ENCODE measurements at regions not wholly inside any gene's neighbourhood (a gene's known extent, or its start where the extent isn't known, plus 50 kb on each side); places are given as distances from the start of the nearest gene placed in this dataset.
"Not testable (repeated sequence)": the region's sequence is repeated elsewhere in the genome, so short reads cannot be mapped to it uniquely, and the experiment has no call there.

DNA sequence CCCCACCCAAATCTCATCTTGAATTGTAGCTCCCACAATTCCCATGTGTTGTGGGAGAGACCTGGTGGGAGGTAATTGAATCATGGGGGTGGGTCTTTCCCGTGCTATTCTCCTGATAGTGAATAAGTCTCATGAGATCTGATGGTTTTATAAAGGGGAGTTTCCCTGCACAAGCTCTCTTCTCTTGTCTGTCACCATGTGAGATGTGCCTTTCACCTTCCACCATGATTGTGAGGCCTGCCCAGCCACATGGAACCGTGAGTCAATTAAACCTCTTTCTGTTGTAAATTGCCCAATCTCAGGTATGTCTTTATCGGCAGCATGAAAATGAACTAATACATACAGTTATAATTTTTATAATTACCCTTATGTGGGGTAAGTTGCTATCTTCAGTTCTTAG is 952.3 kb upstream of the PCDH20 start:
- not testable (repeated sequence) for H3K4me1 ChIP-seq (ENCODE audit: control insufficient read depth, low read depth, low read length); H3K4me2 ChIP-seq (ENCODE audit: low read length); H3K9ac ChIP-seq (ENCODE audit: low read length); H3K79me2 ChIP-seq (ENCODE audit: control insufficient read depth, insufficient read depth, low read length); H2BK15ac ChIP-seq (replicated peaks; ENCODE audit: low read depth); H3K56ac ChIP-seq (ENCODE audit: low read length); H4K5ac ChIP-seq (ENCODE audit: low read length); DNase-seq; H3K27me3 ChIP-seq (ENCODE audit: insufficient read depth, low read length, poor library complexity); H2BK120ac ChIP-seq (ENCODE audit: low read depth, low read length); H3K79me1 ChIP-seq (ENCODE audit: low read length); H3K36me3 ChIP-seq (ENCODE audit: control insufficient read depth, insufficient read depth, low read length); H2AK5ac ChIP-seq (ENCODE audit: low read length); H3K27ac ChIP-seq (ENCODE audit: low read depth, low read length); H4K8ac ChIP-seq (ENCODE audit: low read depth, low read length); H2BK5ac ChIP-seq (ENCODE audit: low read length); H3K18ac ChIP-seq (ENCODE audit: low read length); H3K4me3 ChIP-seq (ENCODE audit: low read length); H3K23ac ChIP-seq (ENCODE audit: low read length); H3K4ac ChIP-seq (ENCODE audit: low read depth, low read length)
- no CpG with 5 or more reads among the region's 3 CpGs for WGBS (ENCODE audit: extremely low coverage, insufficient coverage, low lambda C conversion rate)

DNA sequence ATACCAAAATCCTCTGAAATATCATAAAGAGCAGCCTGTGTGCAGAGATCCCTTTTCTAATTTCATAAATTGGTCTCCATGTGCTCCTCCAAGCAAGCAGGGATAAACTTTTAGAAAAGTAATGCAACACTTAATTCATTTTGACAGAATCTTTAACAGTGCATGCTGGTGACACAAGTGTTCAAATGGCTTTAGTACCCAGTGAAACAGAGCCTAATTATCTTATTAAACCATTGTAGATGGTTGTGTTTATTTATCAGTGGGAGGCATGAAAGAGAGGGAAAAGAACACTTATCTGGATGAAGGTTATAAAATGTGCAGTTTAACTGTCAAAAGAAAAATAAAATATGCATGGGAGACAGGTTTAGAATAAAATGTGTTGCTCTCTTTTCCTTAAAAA is 945.0 kb upstream of the PCDH20 start:
- Histone ChIP-seq H4K5ac (ENCODE audit: low read length) (no peak overlapping the region), H3K23ac (ENCODE audit: low read length) (no peak overlapping the region), H2BK15ac (replicated peaks; ENCODE audit: low read depth) (no peak overlapping the region), H3K18ac (ENCODE audit: low read length) (no peak overlapping the region), H3K79me2 (ENCODE audit: control insufficient read depth, insufficient read depth, low read length) (no peaks in the 10 kb centered on the region), H2BK120ac (ENCODE audit: low read depth, low read length) (no peak overlapping the region), H3K4ac (ENCODE audit: low read depth, low read length) (no peak overlapping the region), H2BK5ac (ENCODE audit: low read length) (no peak overlapping the region), H3K79me1 (ENCODE audit: low read length) (no peaks in the 10 kb centered on the region), H3K27ac (ENCODE audit: low read depth, low read length) (no peak overlapping the region), H3K9ac (ENCODE audit: low read length) (no peak overlapping the region), H2AK5ac (ENCODE audit: low read length) (no peak overlapping the region), H3K36me3 (ENCODE audit: control insufficient read depth, insufficient read depth, low read length) (no peaks in the 10 kb centered on the region), H3K4me3 (ENCODE audit: low read length) (no peak overlapping the region), H3K4me2 (ENCODE audit: low read length) (no peak overlapping the region), H3K27me3 (ENCODE audit: insufficient read depth, low read length, poor library complexity) (no peaks in the 10 kb centered on the region), H4K8ac (ENCODE audit: low read depth, low read length) (no peak overlapping the region), H3K4me1 (ENCODE audit: control insufficient read depth, low read depth, low read length) (peaks cover 1% of the 10 kb centered on the region), H3K56ac (ENCODE audit: low read length) (no peak overlapping the region)
- no peak for DNase-seq

DNA sequence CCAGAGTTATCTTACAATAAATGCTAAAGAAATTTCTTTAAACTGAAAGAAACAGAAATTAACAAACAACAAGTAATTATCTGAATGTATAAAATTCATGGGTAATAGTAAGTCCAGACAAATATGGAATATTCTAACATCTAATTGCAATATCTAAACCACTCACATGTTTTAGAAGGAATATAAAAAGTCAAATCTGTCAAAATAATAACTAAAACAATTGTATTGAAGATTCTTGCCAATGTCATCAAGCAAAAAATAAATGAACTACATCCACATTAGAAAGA is 942.9 kb upstream of the PCDH20 start:
- no peak overlapping the region for H2BK5ac ChIP-seq (ENCODE audit: low read length)
- H3K4me1 ChIP-seq (ENCODE audit: control insufficient read depth, low read depth, low read length): peaks cover 1% of the 10 kb centered on the region
- H3K4me2 ChIP-seq (ENCODE audit: low read length): no peak overlapping the region
- no peak overlapping the region for H3K23ac ChIP-seq (ENCODE audit: low read length)
- no peak overlapping the region for H3K18ac ChIP-seq (ENCODE audit: low read length)
- no peak overlapping the region for H2BK120ac ChIP-seq (ENCODE audit: low read depth, low read length)
- H2AK5ac ChIP-seq (ENCODE audit: low read length): no peak overlapping the region
- H3K4ac ChIP-seq (ENCODE audit: low read depth, low read length): no peak overlapping the region
- no peak overlapping the region for H3K56ac ChIP-seq (ENCODE audit: low read length)
- no peaks in the 10 kb centered on the region for H3K79me2 ChIP-seq (ENCODE audit: control insufficient read depth, insufficient read depth, low read length)
- H3K9ac ChIP-seq (ENCODE audit: low read length): no peak overlapping the region
- no peaks in the 10 kb centered on the region for H3K27me3 ChIP-seq (ENCODE audit: insufficient read depth, low read length, poor library complexity)
- H2BK15ac ChIP-seq (replicated peaks; ENCODE audit: low read depth): no peak overlapping the region
- DNase-seq: no peak
- no peak overlapping the region for H4K5ac ChIP-seq (ENCODE audit: low read length)
- no peak overlapping the region for H3K4me3 ChIP-seq (ENCODE audit: low read length)
- H4K8ac ChIP-seq (ENCODE audit: low read depth, low read length): no peak overlapping the region
- H3K79me1 ChIP-seq (ENCODE audit: low read length): no peaks in the 10 kb centered on the region
- H3K36me3 ChIP-seq (ENCODE audit: control insufficient read depth, insufficient read depth, low read length): no peaks in the 10 kb centered on the region
- no peak overlapping the region for H3K27ac ChIP-seq (ENCODE audit: low read depth, low read length)

GRCh38 chr13:62357887-62358645 is 942.4 kb upstream of the PCDH20 start:
- Histone ChIP-seq H3K36me3 (ENCODE audit: control insufficient read depth, insufficient read depth, low read length) (no peaks in the 10 kb centered on the region), H3K27ac (ENCODE audit: low read depth, low read length) (no peak overlapping the region), H2BK120ac (ENCODE audit: low read depth, low read length) (peak overlapping the region; percentile 47), H3K23ac (ENCODE audit: low read length) (no peak overlapping the region), H3K4me3 (ENCODE audit: low read length) (no peak overlapping the region), H4K5ac (ENCODE audit: low read length) (peak overlapping the region; percentile 59), H2BK5ac (ENCODE audit: low read length) (peak overlapping the region; percentile 54), H3K4ac (ENCODE audit: low read depth, low read length) (peak overlapping the region; percentile 24), H4K8ac (ENCODE audit: low read depth, low read length) (no peak overlapping the region), H3K18ac (ENCODE audit: low read length) (peak overlapping the region; percentile 56), H3K27me3 (ENCODE audit: insufficient read depth, low read length, poor library complexity) (no peaks in the 10 kb centered on the region), H3K4me1 (ENCODE audit: control insufficient read depth, low read depth, low read length) (peaks cover 1% of the 10 kb centered on the region), H3K79me1 (ENCODE audit: low read length) (no peaks in the 10 kb centered on the region), H3K9ac (ENCODE audit: low read length) (peak overlapping the region; percentile 35), H3K4me2 (ENCODE audit: low read length) (no peak overlapping the region), H2BK15ac (replicated peaks; ENCODE audit: low read depth) (no peak overlapping the region), H2AK5ac (ENCODE audit: low read length) (no peak overlapping the region), H3K56ac (ENCODE audit: low read length) (peak overlapping the region; percentile 80), H3K79me2 (ENCODE audit: control insufficient read depth, insufficient read depth, low read length) (no peaks in the 10 kb centered on the region)
- DNase-seq: peak; percentile 94
- WGBS (ENCODE audit: extremely low coverage, insufficient coverage, low lambda C conversion rate): no CpG with 5 or more reads among the region's 2 CpGs

- Histone ChIP-seq H3K23ac (ENCODE audit: low read length) (no peak overlapping the region), H4K5ac (ENCODE audit: low read length) (no peak overlapping the region), H2BK120ac (ENCODE audit: low read depth, low read length) (no peak overlapping the region), H3K79me2 (ENCODE audit: control insufficient read depth, insufficient read depth, low read length) (no peaks in the 10 kb centered on the region), H3K4ac (ENCODE audit: low read depth, low read length) (peak overlapping the region; percentile 16), H4K8ac (ENCODE audit: low read depth, low read length) (no peak overlapping the region), H2AK5ac (ENCODE audit: low read length) (no peak overlapping the region), H3K36me3 (ENCODE audit: control insufficient read depth, insufficient read depth, low read length) (no peaks in the 10 kb centered on the region), H3K4me3 (ENCODE audit: low read length) (no peak overlapping the region), H3K9ac (ENCODE audit: low read length) (no peak overlapping the region), H3K27me3 (ENCODE audit: insufficient read depth, low read length, poor library complexity) (no peaks in the 10 kb centered on the region), H3K4me2 (ENCODE audit: low read length) (no peak overlapping the region), H2BK5ac (ENCODE audit: low read length) (peak overlapping the region; percentile 9), H3K56ac (ENCODE audit: low read length) (peak overlapping the region; percentile 69), H3K4me1 (ENCODE audit: control insufficient read depth, low read depth, low read length) (peaks cover 1% of the 10 kb centered on the region), H2BK15ac (replicated peaks; ENCODE audit: low read depth) (no peak overlapping the region), H3K18ac (ENCODE audit: low read length) (no peak overlapping the region), H3K79me1 (ENCODE audit: low read length) (no peaks in the 10 kb centered on the region), H3K27ac (ENCODE audit: low read depth, low read length) (no peak overlapping the region)
- DNase-seq: no peak
- no CpG with 5 or more reads among the region's 1 CpG for WGBS (ENCODE audit: extremely low coverage, insufficient coverage, low lambda C conversion rate)
These were observed 941.3 kb upstream of the PCDH20 start for GRCh38 chr13:62356977-62357376.

- H3K79me1 ChIP-seq (ENCODE audit: low read length): no peaks in the 10 kb centered on the region
- H3K36me3 ChIP-seq (ENCODE audit: control insufficient read depth, insufficient read depth, low read length): no peaks in the 10 kb centered on the region
- H2BK15ac ChIP-seq (replicated peaks; ENCODE audit: low read depth): no peak overlapping the region
- no peaks in the 10 kb centered on the region for H3K27me3 ChIP-seq (ENCODE audit: insufficient read depth, low read length, poor library complexity)
- H3K27ac ChIP-seq (ENCODE audit: low read depth, low read length): no peak overlapping the region
- no peak overlapping the region for H2BK120ac ChIP-seq (ENCODE audit: low read depth, low read length)
- H3K4ac ChIP-seq (ENCODE audit: low read depth, low read length): no peak overlapping the region
- no peak overlapping the region for H3K23ac ChIP-seq (ENCODE audit: low read length)
- peak; percentile 40 for DNase-seq
- no peak overlapping the region for H2BK5ac ChIP-seq (ENCODE audit: low read length)
- no peak overlapping the region for H3K9ac ChIP-seq (ENCODE audit: low read length)
- no peak overlapping the region for H3K56ac ChIP-seq (ENCODE audit: low read length)
- H3K4me3 ChIP-seq (ENCODE audit: low read length): no peak overlapping the region
- H4K5ac ChIP-seq (ENCODE audit: low read length): no peak overlapping the region
- H3K18ac ChIP-seq (ENCODE audit: low read length): no peak overlapping the region
- H3K4me2 ChIP-seq (ENCODE audit: low read length): no peak overlapping the region
- no peak overlapping the region for H4K8ac ChIP-seq (ENCODE audit: low read depth, low read length)
- no CpG with 5 or more reads among the region's 2 CpGs for WGBS (ENCODE audit: extremely low coverage, insufficient coverage, low lambda C conversion rate)
- no peak overlapping the region for H2AK5ac ChIP-seq (ENCODE audit: low read length)
- no peaks in the 10 kb centered on the region for H3K79me2 ChIP-seq (ENCODE audit: control insufficient read depth, insufficient read depth, low read length)
- no peaks in the 10 kb centered on the region for H3K4me1 ChIP-seq (ENCODE audit: control insufficient read depth, low read depth, low read length)
These were observed 921.6 kb upstream of the PCDH20 start for GRCh38 chr13:62337109-62337880.
